EL (cell line): ENCODE measurements at regions not wholly inside any gene's neighbourhood (a gene's known extent, or its start where the extent isn't known, plus 50 kb on each side); places are given as distances from the start of the nearest gene placed in this dataset.
"Not testable (repeated sequence)": the region's sequence is repeated elsewhere in the genome, so short reads cannot be mapped to it uniquely, and the experiment has no call there.

Experiments used
- DNase-seq: peaks from one replicate; pipeline ENCODE4 v3.0.0-alpha.2; 2016

GRCh38 chrY:7720974-7721373, 809.4 kb upstream of the AMELY start:
- no peak for DNase-seq

DNA sequence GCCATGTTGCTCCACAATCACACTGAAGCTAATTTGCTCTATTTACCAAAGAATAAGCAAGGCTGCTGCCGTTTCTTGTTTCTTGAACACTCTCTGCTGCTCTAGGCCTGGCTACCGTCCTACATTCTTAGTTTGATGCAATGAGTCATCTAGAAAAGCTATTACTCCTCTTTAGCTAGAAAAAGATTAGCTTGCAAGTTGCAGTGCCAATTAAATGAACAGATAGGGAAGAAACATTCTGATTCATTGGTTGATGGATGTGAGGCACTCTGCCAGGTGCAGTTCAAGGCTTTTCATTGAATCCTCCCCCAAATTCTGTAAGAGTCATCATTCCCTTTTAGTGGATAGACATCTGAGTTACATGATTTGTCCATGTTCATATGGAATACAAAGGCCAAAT, 807.7 kb upstream of the AMELY start:
- peak; percentile 75 for DNase-seq

- DNase-seq, result peak; percentile 68
These were observed 807.1 kb upstream of the AMELY start for GRCh38 chrY:7718626-7719025.

DNA sequence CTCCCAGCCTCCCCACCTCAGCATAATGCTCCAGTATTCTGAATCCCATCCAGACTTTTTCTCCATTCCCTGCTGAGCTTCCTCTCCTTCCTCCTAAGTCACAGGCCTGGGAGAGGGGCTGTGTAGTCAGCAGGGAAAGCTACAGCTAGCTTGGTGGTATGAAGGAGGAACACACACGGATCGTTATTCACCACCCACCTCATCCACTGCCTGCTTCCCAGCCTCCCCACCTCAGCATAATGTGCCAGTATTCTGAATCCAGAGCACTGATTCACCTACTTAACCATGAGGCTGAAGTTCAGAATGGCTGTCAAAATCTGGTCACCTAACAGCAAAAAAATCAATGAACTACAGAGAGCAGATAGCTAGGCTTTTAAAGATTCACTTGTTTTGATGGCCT, 806.6 kb upstream of the AMELY start:
- peak; percentile 1 for DNase-seq

GRCh38 chrY:7714426-7714825, 802.9 kb upstream of the AMELY start:
- peak; percentile 39 for DNase-seq

GRCh38 chrY:7713738-7714137, 802.2 kb upstream of the AMELY start:
- not testable (repeated sequence) for DNase-seq

DNA sequence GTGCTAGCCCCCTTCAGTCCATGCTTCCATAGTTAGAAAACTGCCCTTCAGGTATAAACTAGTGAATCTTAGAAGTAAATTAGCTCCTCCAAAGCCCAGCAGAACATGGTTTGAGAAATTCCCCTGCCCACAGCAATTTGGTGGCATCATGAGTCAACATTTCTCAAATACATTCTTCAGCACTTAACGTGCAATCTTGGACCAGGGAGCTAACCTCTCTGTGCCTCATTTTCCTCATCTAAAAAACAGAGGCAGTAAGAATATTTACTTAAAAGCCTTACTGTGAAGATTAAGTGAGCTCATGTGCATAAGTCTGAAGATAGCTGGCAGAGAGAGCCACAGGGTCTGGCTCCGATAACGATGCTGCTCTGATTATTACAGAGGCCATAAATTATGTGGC, 800.7 kb upstream of the AMELY start:
- DNase-seq, result peak; percentile 72

GRCh38 chrY:7703578-7704140, 792.1 kb upstream of the AMELY start:
- DNase-seq, result no peak

DNA sequence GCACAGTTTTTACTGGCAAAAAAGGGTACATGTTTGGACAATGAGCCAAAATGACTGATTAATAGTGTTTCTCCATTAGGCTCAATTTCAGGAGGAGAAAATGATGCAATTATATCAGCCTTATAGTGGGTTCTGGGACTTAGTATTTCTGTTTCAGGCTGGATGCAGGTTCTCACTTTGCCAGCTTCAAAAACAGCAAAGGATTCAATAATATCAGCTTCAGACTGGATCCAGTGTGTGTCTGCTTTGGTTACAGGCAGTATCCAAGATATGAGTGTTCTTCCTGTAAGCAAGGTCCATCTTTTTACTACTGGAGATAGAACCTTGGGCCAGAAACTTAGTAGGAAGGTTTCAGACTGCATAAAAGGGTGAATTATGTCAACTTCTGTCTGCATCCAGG, 790.9 kb upstream of the AMELY start:
- no peak for DNase-seq

DNA sequence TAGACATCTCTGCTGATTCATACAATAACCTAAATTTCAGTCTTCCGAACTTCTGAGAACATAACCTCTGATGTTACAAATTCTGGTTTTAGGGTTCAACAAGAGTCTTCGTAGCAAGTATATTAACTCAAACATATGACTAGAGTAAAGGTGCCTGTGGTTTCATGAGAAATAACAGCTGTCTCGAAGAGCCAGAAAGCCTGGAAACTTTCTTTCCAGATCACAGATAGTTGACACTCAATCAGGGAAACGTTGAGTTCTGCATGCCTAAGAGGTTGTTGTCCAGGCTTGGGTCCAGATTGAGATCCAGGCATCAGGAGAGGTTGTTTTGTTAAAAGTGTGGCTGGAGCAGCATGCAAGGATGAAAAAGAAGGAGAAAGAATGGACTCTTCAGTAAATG, 790.1 kb upstream of the AMELY start:
- no peak for DNase-seq

- no peak for DNase-seq
These were observed 786.0 kb upstream of the AMELY start for GRCh38 chrY:7697506-7697905.

DNA sequence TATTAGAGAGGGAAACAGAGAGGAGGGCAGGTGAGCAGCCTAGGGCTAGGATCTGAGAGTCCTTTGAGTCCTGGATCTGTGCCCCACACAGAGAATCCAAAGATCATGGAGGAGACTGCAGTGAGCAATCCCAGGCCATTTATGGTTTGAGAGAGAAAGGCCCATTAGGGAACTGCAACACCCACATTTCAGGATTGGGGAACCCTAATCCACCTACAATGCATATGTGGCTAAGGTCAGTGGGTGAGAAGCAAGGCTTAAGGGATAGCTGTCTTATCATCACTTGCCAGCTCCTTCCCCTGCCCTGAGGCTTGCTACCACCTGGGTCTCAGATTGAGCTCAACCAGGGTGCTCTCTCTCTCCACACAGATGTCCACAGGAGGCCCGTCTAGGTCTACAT, 781.1 kb upstream of the AMELY start:
- DNase-seq, result no peak

DNA sequence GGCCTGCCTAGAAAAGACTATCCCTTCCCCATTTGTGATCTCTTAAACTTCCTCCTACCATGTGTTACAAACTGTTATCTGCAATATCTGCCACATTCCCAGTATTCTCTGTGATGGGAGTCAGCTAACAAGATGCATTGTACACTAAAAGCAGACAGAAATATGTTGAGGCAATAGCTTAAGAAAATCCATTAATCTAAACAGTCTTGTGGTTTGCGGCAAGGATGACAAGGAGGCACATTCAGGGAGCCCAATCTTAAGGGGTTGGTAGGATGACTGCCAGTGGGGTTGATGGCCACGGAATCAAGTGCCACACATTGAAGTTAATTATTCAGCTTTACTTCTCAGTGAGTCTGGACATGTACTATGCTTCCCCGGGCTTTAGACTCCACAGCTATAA, 775.5 kb upstream of the AMELY start:
- peak; percentile 60 for DNase-seq

DNA sequence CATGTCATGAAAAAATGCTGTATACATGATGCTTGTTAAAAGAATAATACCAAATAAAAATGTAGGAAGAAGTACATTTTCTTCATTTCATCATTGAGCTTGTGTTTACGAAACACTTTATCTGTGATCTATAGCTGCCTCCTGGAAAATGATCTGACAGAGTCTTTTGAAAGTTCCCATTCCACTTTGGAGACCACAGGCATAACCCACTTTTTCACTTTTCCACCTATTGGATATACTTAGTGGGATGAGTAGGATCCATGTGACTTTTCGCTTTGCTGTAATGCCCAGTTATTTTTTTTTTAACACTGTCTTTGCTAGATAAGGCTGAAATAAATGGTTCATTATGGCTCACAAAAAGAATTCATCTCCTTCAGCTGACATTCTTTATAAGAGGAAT, 773.0 kb upstream of the AMELY start:
- DNase-seq, result no peak

- DNase-seq, result peak; percentile 54
These were observed 770.8 kb upstream of the AMELY start for GRCh38 chrY:7682386-7682785.

- DNase-seq, result no peak
These were observed 769.9 kb upstream of the AMELY start for GRCh38 chrY:7681426-7681825.

GRCh38 chrY:7674465-7674864, 762.9 kb upstream of the AMELY start:
- peak; percentile 56 for DNase-seq

GRCh38 chrY:7672796-7673195, 761.2 kb upstream of the AMELY start:
- DNase-seq, result no peak

- no peak for DNase-seq
These were observed 751.7 kb upstream of the AMELY start for GRCh38 chrY:7663261-7663660.

GRCh38 chrY:7659047-7659446, 747.5 kb upstream of the AMELY start:
- no peak for DNase-seq

- DNase-seq, result peak; percentile 38
These were observed 745.0 kb upstream of the AMELY start for GRCh38 chrY:7656596-7656995.

- no peak for DNase-seq
These were observed 743.4 kb upstream of the AMELY start for GRCh38 chrY:7654985-7655384.

GRCh38 chrY:7649866-7650265, 738.3 kb upstream of the AMELY start:
- not testable (repeated sequence) for DNase-seq
